GDM1 (cell line): ENCODE measurements at regions not wholly inside any gene's neighbourhood (a gene's known extent, or its start where the extent isn't known, plus 50 kb on each side); places are given as distances from the start of the nearest gene placed in this dataset.
"Not testable (repeated sequence)": the region's sequence is repeated elsewhere in the genome, so short reads cannot be mapped to it uniquely, and the experiment has no call there.

Experiments
- DNase-seq: peaks from one replicate; lab custom pipeline; 2025; lab: John Stamatoyannopoulos, UW

GRCh38 chr2:172259827-172260226 lies 157.1 kb upstream of the DLX2 start:
- DNase-seq, result no peak

DNA sequence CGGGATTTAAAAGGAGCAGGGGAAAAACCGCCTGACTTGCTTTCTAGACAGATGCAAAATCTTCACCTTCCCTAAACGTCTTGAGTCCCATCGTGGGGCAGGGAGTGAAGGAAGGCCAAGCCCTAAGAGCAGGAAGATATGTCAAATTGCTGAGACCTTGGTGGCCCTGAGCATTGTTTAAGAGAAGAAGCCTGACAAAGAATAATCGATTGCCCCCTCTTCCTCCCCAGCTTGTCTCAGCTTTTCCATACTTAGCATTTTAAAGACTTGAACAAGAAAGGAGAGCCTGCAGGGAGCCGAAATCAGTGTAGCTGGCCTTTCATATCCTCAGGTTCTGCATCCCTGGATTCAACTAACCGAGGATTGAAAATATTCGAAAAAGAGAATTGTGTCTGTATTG lies 157.6 kb upstream of the DLX2 start:
- DNase-seq, result no peak

- no peak for DNase-seq
Observed at GRCh38 chr2:172261292-172261691, 158.6 kb upstream of the DLX2 start.

- no peak for DNase-seq
Observed at GRCh38 chr2:172262486-172262885, 159.8 kb upstream of the DLX2 start.

- DNase-seq, result not testable (repeated sequence)
Observed at GRCh38 chr2:172264820-172265219, 162.1 kb upstream of the DLX2 start.

DNA sequence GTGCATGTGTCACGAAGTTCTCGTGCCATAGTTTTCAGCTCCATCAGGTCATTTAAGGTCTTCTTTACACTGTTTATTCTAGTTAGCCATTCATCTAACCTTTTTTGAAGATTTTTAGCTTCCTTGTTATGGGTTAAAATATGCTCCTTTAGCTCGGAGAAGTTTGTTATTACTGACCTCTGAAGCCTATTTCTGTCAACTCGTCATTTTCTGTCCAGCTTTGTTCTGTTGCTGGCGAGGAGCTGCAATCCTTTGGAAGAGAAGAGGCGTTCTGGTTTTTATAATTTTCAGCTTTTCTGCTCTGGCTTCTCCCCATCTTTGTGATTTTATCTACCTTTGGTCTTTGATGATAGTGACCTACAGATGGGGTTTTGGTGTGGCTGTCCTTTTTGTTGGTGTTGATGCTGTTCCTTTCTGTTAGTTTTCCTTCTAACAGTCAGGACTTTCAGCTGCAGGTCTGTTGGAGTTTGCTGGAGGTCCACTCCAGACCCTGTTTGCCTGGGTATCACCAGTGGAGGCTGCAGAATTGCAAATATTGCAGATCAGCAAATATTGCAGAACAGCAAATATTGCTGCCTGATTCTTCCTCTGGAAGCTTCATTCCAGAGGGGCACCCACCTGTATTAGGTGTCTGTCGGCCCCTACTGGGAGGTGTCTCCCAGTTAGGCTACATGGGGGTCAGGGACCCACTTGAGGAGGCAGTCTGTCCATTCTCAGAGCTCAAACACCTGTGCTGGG lies 157.7 kb upstream of the ITGA6 start:
- not testable (repeated sequence) for DNase-seq

GRCh38 chr2:172270278-172271079 lies 156.9 kb upstream of the ITGA6 start:
- no peak for DNase-seq

- DNase-seq, result no peak
Observed at GRCh38 chr2:172273910-172274571, 153.3 kb upstream of the ITGA6 start.

- DNase-seq, result no peak
Observed at GRCh38 chr2:172275239-172275638, 152.1 kb upstream of the ITGA6 start.

DNA sequence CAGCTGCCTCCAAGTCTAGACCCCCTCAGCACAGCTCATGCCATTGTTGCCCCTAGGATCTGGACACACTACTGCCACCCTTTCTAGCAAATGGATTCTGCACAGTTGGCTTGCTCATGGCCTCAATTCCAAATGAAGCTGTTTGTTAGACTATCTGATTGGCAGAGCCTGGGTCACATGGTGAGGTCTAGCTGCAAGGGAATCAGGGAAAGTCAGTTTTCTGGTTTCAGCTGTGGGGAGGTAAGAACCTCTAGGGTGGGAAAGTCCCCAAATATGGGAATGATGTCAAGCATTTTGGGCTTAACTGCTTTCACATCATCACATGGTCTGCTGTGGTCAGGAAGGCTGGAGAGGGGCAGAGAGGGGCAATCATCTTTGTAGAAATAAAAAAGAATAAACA lies 150.4 kb upstream of the ITGA6 start:
- no peak for DNase-seq

DNA sequence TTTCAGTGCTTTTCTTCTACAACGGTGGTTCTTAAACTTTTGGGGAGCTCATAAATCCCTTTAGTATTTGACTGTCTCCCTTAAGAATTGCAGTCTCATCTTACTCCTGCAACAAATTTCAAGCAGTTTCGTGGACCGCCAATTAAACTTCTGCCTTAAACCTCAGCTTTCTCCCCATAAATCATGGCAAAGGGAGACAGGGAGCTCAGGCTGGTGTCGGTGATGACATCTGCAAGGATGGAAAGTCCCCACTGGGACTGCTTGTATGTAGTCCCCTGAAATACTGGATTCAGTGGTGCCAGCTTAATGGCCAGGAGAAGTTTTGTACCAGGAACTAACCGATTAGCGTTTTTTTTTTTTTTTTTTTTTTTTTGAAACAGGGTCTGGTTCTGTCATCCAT lies 148.7 kb upstream of the ITGA6 start:
- DNase-seq, result no peak

- no peak for DNase-seq
Observed at GRCh38 chr2:172279214-172279613, 148.2 kb upstream of the ITGA6 start.

GRCh38 chr2:172279813-172280212 lies 147.6 kb upstream of the ITGA6 start:
- DNase-seq, result no peak

- DNase-seq, result peak; percentile 88
Observed at GRCh38 chr2:172280571-172281361, 146.6 kb upstream of the ITGA6 start.

DNA sequence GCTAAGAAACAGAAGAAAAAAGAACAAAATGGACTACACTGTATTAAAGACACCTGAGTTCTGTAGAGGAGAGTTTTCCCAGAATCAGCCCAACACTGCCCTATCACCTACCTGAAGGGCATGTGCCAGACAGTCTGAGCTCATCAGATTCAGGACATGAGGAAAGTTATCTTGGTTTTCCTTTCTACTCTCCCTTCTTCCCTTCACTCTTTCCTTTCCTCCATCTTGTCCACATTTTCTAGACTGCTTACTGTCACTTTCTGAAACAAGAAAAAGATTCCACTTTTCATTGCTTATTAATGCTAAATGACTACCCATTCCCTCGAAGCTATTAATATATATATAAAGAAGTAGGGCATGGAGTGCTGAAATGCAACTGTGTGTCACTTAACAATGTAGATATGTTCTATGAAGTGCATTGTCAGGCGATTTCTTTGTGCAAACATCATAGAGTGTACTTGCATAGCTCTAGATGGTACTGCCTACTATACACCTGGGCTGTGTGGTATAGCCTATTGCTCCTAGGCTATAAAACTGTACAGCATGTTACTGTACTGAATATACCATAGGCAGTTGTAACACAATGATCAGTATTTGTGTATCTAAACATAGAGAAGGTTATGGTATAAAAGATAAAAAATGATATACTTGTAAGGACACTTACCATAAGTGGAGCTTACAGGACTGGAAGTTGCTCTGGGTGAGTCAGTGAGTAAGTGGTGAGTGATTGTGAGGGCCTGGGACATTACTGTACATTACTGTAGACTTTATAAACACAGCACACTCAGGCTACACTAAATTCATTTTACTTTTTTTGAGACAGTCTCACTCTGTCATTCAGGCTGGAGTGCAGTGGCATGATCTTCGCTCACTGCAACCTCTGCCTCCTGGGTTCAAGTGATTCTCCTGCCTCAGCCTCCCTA lies 145.5 kb upstream of the ITGA6 start:
- DNase-seq, result no peak

- DNase-seq, result no peak
Observed at GRCh38 chr2:172282944-172283343, 144.4 kb upstream of the ITGA6 start.

DNA sequence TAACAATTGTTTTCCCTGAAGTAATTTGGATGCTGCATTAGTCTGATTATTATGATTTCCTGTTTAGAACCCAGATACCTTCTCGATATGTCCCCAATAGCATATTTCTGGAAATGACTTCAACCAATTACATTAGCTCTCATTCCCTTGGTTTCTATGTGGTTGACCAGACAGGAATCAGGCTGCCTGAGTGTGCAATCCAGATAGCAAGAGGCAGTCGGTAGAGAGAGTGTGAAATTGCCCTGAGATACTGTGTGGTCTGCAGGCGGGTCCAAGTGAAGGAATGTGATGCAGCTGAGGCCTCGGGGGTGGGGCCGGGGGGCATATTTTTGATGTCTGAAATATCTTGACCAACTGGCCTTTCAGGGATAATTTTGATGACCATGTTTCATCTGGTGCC lies 143.9 kb upstream of the ITGA6 start:
- DNase-seq, result peak; percentile 62

DNA sequence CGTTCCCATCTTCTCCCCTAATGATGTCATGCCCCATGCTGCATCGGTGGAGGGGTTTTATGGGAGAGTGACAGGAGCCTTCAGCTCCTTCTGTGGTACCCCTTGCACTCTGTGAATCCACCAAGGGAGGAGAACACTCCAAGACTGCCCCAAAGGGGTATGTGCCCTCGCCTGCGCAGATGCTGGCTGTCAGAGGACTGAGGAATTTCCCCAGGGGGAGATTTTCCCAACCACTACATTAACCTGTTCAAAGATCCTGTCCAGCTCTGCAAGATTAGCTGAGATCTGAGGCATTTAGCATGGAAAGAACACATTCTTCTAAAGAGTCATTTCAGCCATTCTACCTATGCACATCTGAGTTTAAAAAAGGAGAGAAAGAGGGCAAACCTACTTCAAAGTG lies 143.2 kb upstream of the ITGA6 start:
- no peak for DNase-seq

GRCh38 chr2:172285010-172285621 lies 142.3 kb upstream of the ITGA6 start:
- no peak for DNase-seq

- no peak for DNase-seq
Observed at GRCh38 chr2:172285760-172286159, 141.6 kb upstream of the ITGA6 start.

DNA sequence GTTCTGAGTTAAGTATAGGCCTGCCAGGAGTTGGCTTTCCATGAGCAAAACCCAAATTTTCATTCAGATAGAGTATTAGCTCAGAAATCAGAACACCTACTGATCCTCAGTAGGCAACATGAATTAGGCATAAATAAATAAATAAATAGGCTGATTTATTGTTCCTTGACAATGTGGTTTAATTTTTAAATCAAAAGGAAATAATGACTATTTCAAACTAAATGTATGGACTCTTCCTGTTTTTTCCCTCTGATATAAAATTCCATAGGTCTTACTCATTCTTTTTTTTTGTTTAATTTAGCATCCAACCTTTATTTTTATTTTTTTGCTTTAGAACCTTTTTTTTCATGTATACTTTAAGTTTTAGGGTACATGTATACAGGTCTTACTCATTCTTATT lies 140.2 kb upstream of the ITGA6 start:
- DNase-seq, result no peak
